ENCODE measurements at regions not wholly inside any gene's neighbourhood (a gene's known extent, or its start where the extent isn't known, plus 50 kb on each side); places are given as distances from the start of the nearest gene placed in this dataset.
"Not testable (repeated sequence)": the region's sequence is repeated elsewhere in the genome, so short reads cannot be mapped to it uniquely, and the experiment has no call there.

DNA sequence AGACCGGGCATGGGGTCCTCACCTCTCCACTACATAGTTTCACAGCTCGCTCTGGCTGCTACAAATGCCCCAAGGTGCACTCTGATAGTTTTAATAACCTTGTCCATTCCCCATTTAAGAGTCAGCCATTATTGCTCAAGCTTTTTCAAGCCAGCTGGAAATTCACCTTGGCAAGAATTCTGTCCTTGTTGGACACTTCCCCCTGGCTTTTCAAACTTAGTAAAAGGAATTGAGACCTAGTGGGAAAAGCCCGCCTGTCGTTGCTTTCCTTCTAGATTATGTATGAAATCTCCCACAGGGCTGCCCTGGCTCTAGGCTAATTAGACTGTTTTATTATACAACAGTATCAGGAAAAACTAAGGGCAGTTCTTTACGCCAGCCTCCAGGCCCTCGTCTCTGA lies 293.7 kb upstream of the GADL1 start:
- no peak for DNase-seq

DNA sequence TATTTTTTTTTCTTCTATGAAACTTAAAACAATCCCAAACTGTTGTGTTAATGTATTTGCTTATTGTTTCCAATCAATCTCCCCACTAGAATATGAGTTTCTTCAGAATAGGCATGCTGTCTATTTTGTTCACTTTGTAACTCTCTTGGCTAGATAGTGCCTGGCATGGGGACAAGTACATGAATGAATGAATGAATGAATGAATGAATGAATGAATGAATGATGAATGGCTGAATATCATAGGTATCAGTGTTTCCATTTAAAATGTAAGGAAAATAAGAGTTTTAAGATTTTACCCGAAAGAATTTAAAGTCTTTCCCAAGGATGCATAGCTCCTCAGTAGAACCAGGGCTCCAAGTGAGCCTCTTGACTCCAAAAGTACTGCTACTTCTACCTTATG lies 294.9 kb upstream of the GADL1 start:
- no peak for DNase-seq

DNA sequence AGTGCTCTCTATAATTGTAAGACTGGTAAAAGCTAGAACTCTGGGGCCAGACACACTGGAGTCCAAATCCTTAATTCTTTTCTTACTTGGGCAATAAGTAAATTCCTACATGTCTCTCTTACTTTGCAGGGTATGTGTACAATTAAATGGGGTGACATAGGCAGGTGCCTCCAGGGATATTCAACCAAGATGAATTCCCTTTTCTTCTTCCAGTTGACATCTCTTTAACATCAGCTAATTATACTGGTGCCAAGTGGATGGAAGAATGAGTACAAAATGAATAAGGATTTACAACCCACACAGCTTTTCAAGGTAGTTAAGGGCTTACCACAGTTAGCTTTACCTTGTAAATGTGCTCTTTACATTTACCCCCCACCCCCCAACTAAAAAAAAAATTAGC lies 295.5 kb upstream of the GADL1 start:
- DNase-seq: no peak

DNA sequence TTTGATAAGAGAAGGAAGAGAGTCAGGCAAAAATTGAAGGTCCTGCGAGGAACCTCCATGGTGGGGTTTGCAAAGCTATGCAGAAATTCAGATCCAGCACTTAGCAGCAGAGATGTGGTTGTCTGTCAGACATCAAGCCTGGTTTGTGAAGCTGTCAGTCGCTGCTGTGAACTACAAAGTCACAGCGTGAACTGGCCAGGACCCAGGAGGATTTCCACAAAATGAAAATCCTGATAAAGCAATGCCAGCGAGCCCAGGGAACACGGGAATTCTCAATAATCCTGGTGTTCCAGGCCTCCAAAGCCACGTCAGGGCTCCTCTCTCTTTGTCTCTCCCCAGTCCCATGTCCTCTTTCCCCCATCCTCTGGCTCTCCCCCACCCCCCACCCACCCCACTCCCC lies 296.9 kb upstream of the GADL1 start:
- no peak for DNase-seq

DNA sequence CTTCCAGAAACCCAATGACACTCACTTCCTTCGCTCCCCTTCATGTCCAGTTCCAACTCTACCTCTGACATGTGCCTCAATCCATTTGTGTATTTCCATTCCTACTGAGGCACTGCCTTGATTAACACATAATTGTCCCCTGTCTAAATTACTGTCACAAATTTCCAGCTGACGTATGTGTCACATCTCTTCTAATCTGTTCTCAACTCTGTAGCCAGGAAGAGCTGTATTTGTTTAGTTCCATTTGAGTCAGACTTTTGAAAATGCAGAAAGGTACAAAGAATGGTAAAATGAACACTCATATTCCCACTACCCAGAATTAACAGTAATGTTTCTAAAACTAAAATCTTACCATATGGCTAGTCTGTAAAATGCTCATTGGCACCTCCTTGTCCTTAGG lies 299.0 kb upstream of the GADL1 start:
- DNase-seq: no peak

DNA sequence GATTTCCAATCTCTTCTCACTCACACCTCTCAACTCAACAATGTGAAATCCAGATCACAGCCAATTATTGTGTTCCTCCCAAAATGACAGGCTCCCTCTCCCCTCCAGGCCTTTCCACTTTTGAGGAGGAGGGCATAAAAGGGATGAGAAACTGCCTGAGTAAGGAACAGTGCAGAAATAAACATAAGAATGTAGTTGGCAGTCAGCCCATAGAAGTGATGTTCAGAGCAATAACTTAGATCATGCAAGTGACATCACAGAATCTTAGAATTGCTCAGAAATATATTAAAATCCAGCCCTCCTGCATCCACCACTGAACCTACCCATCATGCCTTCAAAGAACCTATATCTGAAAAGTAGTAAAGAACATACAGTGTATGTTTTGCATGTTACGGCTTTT lies 299.4 kb upstream of the GADL1 start:
- DNase-seq: no peak

DNA sequence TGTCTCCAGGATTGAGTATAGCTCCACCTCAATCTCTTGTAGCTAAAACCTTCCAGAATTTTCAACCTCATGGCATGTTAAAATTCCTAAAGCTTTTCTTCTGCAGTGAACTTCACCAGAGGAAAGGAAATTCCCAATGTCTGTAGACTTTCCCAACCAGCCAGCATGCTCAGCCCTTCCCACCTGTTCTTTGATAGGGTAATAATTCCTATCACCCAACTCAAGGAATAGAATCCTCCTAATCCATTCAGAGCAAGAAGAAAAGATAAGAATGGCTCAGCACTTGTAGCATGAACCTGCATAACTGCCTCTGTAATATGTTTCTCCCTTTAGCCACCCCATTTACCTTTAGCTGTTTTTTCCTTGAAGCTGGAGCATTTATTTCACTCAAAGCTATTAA lies 301.8 kb upstream of the GADL1 start:
- DNase-seq: no peak

DNA sequence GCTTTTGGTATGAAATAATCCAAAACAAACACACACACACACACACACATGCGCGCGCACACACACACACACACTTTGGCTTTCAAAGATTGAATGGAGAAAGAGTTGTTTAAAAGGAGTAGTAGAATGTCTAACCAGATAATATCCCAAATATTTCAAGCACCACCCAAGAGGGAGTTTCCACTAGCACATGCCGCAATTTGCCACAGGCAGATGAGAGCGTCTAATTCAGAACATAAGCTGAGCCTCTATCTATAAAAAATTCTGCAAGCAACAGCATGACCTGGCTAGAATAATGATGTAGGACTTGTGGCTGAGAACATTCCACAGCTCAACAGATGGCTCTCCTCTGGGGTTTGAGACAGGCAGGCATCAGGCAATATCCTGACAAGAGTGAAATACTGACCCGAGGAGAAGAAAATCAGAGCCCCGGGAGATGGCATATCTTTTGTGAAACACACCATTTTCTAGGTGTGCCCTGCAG lies 302.5 kb upstream of the GADL1 start:
- DNase-seq: no peak

DNA sequence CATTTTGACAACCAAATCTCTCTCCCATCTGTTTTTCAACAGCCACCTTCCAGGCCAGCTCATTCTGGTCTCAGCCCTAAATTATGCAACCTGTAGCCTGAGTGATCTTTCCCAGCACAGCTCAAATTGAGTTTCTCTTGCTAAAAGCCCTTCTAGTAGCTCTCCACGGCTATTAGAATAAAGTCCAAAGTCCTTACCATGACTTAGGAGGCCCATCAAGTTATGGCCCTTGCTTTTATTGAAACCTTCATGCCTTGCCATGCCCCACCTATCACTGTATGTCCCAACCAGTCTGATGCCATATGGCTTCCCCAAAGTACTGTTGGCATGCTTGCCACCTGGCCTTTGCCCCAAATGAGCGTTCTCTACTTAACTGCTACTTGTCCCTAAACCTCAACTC lies 303.5 kb upstream of the GADL1 start:
- DNase-seq: no peak

DNA sequence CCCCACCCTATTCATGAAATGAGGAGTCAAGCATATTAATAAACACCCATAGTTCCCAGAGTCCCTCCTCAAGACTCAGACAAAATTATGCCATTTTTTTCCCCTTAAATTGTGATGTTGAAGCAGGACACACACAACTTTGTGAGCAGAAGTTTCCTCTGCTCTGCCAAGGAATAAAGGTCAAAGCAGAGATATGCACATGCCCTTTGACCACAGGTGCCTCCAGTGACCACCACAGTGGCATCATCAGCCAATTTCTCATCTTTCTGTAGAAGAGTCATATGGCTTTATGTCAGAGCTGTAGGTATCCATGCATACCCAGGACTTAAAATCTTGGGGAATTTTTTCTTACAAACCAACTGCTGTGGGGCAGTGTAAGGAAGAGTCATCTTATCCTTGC lies 304.4 kb upstream of the GADL1 start:
- DNase-seq: no peak

DNA sequence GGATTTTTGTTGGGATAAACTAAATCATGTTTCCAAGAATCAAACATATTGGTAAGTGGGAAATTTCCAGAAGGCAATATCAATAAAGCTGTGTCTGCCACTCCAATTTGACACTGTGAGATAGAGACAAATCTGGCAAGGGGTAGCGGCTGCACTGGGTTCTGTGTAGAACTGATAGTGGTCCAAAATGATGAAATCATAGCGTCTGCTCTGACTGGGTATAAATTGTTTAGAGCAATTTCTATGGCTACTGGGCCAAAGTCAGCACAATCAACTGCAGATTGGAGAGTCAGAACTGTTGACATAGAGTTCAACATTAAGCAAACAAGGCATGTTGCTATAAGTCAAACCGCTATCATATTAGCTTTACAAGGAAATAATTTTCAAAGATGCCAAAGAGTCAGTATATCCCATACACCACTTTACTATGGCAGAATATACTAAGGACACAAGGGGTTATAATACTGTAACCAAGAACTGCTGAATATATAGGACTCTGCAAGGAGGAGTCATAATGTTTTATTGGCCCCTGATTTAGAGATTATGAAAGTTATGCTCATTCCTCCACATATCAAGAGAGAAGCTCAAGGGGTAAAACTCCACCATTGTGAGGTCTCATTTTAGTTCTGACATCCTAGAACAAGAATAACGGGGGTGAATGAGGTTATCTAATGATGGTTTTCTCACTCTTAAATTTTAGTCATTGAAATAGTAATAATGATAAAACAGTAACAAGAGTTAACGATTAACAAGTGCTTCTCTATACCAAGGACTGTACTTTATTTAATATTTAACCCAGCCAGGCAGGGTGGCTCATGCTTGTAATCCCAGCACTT lies 309.7 kb upstream of the GADL1 start:
- DNase-seq: no peak

DNA sequence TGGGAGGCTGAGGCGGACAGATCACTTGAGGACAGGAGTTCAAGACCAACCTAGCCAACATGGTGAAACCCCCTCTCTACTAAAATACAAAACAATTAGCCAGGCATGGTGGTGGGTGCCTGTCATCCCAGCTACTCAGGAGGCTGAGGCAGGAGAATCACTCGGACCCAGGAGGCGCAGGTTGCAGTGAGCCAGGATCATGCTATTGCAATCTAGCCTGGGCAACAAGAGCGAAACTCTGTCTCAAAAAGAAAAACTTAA lies 310.3 kb upstream of the GADL1 start:
- DNase-seq: not testable (repeated sequence)

DNA sequence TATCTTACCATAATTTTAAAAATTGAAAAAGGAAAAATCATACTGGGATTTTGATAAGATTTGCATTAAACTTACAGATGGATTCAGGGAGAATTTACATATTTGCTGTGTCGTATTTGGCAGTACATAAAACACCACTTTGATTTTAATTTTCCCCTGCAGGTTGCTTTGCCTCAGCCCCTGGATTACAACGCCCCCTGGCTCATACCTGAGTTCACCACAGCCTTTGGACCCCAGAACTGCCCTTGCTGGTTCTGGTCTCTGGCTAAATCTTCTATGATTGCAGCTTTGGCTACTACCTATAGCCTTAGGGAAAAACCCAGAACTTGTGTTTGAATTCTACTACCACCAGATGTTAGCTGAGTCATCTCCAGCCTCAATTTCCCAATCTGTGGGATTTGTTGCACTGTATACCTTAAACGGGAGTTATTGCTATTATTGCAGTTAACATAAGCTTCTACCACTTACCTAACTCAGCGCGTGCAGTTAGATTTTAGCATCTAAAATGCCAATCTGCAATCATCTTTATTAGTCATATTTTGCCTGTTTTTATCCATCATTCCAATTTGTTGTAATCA lies 315.7 kb upstream of the GADL1 start:
- DNase-seq: no peak

DNA sequence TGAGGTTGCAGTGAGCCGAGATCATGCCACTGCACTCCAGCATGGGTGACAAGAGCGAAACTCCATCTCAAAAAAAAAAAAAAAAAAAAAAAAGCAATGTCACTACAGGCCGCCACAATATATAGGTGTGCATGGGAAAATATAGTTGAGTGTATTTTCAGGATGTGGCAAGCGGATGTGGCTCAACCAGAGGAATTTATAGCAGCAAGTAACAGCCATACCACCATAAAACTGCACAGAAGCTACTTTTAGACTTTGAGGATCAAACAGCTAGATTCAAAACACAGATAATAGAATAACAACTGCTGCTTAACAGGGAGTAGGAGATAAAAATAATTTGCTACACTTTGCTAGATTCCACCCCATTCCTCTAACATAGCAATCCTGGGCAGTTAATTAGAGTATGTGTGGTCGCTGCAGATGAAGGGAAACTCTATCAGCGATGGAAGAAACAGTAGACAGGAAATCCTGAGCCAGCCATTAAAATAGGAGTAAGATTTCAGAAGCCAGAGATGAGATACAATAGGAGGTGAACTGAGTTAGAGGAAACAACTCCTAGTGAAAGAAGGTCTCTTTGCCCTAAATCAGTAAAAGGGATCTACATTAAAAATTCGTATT lies 318.7 kb upstream of the STT3B start:
- DNase-seq: no peak

DNA sequence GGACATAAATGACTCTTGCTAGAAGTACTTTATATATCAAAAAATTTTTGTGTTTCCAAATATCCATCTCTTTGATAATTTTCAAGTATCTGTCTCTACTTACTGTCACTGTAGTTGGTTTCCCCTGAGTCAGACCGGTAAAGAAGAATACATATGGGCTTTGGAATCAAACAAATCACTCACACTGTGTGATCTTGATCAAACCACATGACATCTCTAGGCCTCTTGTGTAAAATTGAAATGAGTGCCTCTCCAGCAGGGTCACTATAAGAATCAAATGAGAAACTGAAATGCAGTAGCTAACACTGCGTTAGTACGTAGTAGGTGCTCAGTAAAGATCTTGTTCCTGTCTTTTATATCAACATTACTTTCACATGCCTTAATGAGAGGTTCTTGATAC lies 314.6 kb upstream of the STT3B start:
- DNase-seq: no peak

DNA sequence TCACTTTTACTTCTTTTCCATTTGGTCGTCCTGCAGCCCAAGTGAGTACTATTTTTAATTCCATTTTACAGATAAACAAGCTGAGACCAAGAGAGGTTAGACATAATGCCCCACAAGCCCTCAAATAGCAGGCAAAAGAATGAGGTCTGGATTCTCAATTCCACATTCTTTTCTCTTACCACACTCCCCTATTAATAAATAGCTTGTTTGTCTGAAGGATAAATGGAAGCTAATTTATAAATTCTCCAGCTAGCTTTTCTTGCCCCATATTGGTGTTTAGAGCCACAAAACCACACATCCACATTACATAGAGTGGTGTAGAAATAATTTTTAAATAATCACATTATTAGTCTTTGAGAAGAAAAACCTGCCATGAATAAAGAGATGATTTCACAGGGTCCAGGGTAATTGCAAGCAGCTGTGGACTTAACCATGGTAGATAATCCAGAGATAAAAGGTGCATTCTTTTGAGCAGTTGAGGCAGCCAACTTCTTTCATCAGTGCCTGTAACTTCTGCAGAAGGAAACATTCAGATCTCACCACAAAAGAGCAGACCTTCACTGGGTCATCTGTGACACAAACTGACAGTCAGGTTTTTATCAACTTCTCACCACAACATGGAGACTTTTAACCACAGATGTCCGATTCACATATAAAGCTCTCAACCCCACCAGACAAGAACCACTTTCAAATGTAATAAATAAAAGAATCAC lies 313.4 kb upstream of the STT3B start:
- DNase-seq: no peak

DNA sequence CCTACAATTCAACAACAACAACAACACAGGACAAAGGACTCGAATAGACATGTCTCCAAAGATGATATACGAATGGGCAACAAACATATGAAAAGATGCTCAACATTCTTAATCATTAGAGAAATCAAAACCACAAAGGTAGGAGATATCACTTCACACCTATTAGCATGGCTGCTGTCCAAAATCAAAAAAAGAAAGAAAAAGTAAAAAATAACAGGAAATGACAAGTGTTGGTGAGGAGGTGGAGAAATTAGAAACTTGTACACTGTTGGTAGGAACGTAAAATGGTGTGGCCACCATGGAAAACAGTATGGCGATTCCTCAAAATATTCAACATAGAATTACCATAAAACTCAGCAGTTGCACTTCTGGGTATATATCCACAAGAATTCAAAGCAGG lies 312.3 kb upstream of the STT3B start:
- no peak for DNase-seq

DNA sequence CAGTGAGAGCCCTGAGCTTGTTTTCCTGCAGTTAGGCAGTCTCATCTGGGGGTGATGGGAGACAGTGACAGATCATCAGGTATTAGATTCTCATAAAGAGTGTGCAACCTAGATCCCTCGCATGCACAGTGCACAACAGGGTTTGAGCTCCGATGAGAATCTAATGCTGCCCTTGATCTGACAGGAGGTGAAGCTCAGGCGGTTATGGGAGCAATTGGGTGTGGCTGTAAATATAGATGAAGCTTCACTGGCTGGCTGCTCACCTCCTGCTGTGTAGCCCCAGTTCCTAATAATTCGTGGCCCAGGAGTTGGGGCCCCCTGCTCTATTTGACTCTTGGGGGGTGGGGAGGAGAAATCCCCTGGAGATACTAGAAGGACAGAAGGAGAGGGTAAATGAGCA lies 309.4 kb upstream of the STT3B start:
- DNase-seq: no peak

DNA sequence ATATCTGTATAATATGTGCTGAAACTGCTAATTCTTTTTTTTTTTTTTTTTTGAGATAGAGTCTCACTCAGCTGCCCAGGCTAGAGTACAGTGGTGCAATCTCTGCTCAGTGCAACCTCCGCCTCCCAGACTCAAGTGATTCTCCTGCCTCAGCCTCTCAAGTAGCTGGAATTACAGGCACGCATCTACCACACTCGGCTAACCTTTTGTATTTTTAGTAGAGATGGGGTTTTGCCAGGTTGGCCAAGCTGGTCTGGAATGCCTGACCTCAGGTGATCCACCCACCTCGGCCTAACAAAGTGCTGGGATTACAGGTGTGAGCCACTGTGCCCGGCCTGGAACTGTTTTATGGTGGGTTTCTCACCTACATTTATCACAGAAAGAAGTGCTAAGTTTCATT lies 307.8 kb upstream of the STT3B start:
- no peak for DNase-seq

DNA sequence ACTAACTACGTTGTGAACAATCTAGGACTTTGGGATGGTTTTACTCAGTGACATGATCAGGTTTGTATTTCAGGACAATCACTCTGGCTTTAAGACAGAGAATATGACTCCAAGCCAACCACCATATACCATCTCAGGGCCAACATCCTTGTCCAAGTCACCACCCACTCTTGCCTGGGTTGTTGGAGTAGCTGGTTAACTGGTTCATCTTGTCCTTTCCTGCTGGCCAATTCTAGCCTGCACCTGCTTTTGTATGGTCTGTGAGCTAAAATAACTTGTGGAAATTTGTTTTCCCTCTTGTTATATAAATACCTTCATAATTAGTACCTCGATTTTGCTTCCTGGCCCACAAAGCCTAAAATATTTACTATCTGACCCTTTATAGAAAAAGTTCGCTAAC lies 306.8 kb upstream of the STT3B start:
- DNase-seq: no peak

DNA sequence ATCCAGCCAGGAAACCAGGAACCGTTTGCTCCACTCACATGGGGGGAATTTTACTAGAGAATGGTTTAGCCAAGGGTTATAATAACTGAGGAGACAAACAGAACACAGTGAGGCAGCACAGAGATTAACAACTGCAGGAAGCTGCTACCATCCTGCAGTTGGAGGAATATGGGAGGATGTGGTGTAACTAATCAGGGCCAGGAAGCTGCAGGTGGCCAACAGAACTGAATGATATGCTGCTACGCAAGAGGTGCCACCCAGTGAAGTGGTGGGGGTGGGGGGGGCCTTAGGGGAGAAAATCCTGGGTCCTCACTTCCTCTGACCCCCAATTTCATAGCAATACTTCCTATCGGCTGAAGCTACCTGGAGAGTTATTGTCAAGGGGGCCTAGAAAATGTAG lies 306.4 kb upstream of the STT3B start:
- no peak for DNase-seq

DNA sequence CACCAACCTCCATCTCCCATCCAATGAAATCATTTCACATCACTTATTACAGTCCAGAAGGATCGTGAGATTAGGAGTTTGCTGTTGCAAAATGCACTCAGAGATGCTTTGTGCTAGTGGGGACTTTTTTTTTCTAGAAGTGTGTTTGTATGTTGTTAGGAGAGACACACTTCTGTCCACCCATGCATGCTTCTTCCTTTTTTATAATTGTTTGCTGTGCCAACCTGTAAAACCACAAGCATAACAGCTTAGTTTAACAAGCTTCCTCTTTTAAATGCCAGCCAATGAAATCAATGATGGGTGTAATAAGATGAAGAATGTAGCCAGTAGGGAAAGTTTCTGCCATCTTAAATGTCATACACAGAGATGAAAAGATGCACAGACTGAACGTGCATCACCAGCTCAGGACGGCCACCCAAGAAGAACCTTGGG lies 305.6 kb upstream of the STT3B start:
- no peak for DNase-seq

DNA sequence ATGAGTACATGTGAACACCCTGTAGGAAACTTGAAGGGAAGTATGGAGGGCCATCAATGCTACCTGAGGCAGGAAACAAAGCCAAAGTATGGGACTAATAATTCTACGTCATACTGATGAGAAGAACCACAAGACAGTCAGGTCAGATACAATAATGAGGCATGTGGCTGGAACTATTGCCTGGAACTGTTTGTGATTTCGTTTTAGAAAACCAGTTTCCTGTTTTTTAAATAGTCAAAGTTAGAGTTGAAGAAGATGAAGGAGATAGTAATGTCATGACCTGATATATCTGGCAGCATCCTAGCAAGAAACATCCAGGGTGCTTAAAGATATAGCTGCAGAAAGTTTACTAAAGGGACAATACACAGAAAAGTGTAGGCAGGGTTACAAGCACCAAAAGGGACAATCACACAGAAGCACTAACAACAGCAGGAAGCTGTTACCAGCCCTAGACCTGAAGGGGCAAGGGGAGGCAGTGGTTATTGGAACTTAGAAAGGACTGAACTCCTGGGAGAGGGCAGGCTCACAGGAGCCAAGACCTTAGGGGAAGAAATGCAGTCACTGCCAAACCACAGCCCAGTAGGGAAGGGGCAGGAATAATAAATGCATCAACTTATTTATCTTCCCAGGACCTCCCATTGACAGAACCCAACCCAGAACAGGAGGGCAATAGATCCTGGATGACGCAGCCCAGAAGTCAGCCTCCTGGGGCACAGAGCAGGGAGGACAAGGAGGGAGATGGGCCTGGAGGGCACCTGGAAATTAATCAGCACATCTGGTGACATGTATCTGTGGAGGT lies 302.1 kb upstream of the STT3B start:
- DNase-seq: no peak
